ENCODE measurements at regions not wholly inside any gene's neighbourhood (a gene's known extent, or its start where the extent isn't known, plus 50 kb on each side); places are given as distances from the start of the nearest gene placed in this dataset.

DNA sequence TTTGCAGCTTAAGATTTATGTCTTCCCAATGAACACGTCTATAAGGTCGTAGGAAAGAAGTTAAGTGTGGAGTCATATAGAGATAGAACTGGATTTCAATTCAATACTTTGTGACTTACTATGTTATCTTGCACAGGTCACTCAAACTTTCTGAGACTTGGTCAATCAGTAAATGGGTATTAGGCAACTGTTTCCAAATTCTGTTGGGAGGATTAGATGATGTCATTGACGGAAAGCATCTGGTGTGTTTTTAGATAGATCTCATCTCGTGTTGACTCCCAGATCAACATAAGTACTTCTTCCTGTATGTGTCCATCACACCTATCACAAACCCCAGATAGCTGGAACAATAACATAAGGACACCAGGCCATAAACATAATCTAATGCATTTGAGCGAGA lies 771.1 kb upstream of the FANCL start:
- no peak overlapping the region for H3K4me3 ChIP-seq
- H3K4me1 ChIP-seq, result no peaks in the 10 kb centered on the region
- H3K27me3 ChIP-seq, result no peaks in the 10 kb centered on the region
- intact Hi-C loops (cut with DNase I; ENCODE audit: low total_unique reads), result no loop called here
- no peaks in the 10 kb centered on the region for H3K36me3 ChIP-seq
- H3K9me3 ChIP-seq, result peaks cover 0 to 12% of the 10 kb centered on the region in 2 donors
- TF ChIP-seq POLR2AphosphoS5 (IDR thresholded peaks at IDR 0.05), result no peak
- TF ChIP-seq, protein P1, sequence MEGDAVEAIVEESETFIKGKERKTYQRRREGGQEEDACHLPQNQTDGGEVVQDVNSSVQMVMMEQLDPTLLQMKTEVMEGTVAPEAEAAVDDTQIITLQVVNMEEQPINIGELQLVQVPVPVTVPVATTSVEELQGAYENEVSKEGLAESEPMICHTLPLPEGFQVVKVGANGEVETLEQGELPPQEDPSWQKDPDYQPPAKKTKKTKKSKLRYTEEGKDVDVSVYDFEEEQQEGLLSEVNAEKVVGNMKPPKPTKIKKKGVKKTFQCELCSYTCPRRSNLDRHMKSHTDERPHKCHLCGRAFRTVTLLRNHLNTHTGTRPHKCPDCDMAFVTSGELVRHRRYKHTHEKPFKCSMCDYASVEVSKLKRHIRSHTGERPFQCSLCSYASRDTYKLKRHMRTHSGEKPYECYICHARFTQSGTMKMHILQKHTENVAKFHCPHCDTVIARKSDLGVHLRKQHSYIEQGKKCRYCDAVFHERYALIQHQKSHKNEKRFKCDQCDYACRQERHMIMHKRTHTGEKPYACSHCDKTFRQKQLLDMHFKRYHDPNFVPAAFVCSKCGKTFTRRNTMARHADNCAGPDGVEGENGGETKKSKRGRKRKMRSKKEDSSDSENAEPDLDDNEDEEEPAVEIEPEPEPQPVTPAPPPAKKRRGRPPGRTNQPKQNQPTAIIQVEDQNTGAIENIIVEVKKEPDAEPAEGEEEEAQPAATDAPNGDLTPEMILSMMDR (IDR thresholded peaks at IDR 0.05), result no peak
- no peak for TF ChIP-seq POLR2A (IDR thresholded peaks at IDR 0.05)
- no peak for DNase-seq (ENCODE audit: low spot score in 2 of 2)
- H3K27ac ChIP-seq, result no peak overlapping the region

DNA sequence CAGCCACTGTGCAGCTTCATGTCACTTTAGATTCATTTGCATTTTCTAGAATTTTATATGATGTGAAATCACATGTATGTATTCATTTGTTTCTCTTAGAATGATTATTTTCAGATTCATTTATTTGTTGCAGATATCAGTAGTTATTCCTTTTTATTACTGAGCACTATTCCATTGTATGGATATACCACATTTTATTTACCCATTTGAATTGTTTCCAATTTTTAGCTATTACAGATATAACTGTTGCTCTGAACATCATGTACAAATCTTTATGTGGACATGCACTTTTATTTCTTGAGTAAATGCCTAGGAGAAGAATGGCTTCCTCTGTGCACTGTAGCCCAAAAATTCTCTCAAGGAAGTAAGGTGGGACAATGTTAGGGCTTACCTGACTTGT lies 767.8 kb upstream of the FANCL start:
- Histone ChIP-seq H3K27ac (no peak overlapping the region), H3K9me3 (peaks cover 0 to 7% of the 10 kb centered on the region in 2 donors), H3K36me3 (no peaks in the 10 kb centered on the region), H3K27me3 (no peaks in the 10 kb centered on the region), H3K4me1 (no peaks in the 10 kb centered on the region), H3K4me3 (no peak overlapping the region)
- intact Hi-C loops (cut with DNase I; ENCODE audit: low total_unique reads), result no loop called here
- DNase-seq (ENCODE audit: low spot score in 2 of 2), result no peak
- TF ChIP-seq POLR2A (IDR thresholded peaks at IDR 0.05) (no peak), POLR2AphosphoS5 (IDR thresholded peaks at IDR 0.05) (no peak)
- TF ChIP-seq, protein P1 (IDR thresholded peaks at IDR 0.05), result no peak

DNA sequence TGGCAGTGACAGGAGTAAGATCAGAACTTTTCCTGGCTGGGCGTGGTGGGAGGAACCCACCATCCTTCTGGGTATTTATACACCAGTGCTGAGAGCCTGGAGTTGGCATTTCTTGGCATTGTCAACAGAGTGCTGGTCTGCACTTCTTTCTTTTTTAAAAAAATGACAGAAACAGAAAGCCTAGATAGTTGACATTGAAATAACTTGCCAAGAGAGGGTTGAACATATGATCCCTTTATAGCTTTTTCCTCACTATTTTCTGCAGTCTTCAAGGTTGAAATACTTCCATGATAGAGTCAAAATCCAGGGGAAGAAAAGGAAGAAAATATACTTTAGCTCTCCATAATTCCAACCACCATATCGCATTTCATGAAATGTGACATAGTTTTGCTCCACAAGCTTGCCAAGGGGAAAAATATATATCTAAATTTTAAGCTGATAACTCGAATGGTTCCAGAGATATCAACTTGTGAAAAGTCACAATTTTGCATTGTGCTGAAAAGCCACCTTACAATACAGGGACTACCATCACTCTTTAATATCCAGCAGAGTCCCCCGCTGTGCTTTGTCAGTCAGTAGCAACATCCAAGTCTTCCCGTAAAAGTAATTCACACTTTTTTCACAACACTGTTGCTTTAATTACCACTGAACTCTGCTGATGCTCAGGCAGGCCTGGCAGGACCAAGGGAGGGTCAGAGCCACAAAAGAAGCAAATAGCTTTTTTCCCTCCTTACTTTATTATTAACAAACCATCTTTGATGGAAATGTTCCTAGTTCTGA lies 764.9 kb upstream of the FANCL start:
- H3K36me3 ChIP-seq, result no peaks in the 10 kb centered on the region
- no peak for DNase-seq (ENCODE audit: low spot score in 2 of 2)
- no peaks in the 10 kb centered on the region for H3K4me1 ChIP-seq
- peaks cover 0 to 7% of the 10 kb centered on the region in 2 donors for H3K9me3 ChIP-seq
- TF ChIP-seq POLR2AphosphoS5 (IDR thresholded peaks at IDR 0.05) (no peak), POLR2A (IDR thresholded peaks at IDR 0.05) (no peak)
- TF ChIP-seq, protein P1 (IDR thresholded peaks at IDR 0.05), result no peak
- no peak overlapping the region for H3K27ac ChIP-seq
- H3K4me3 ChIP-seq, result no peak overlapping the region
- H3K27me3 ChIP-seq, result no peaks in the 10 kb centered on the region
- intact Hi-C loops (cut with DNase I; ENCODE audit: low total_unique reads), result no loop called here

DNA sequence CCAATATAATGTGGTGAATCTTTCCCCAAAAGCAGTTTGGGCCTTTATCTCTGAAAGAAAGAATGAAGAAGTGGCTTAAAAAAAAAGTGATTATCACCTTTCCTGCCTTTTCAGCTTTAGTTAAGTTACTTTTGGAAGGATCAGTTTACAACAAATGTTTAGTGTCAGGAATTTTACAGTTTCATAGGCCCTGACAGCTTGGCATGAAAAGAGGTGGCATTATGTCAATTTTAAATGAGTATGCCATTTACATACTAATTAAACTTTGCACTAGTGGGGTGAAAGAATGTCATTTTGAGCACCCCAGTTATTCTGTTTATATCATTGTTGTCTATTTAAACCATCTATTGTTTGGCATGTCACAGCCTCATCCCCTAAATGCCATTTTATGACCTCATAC lies 763.5 kb upstream of the FANCL start:
- no peaks in the 10 kb centered on the region for H3K27me3 ChIP-seq
- intact Hi-C loops (cut with DNase I; ENCODE audit: low total_unique reads), result no loop called here
- H3K9me3 ChIP-seq, result peaks cover 0 to 7% of the 10 kb centered on the region in 2 donors
- H3K27ac ChIP-seq, result no peak overlapping the region
- TF ChIP-seq POLR2AphosphoS5 (IDR thresholded peaks at IDR 0.05), result no peak
- TF ChIP-seq, protein P1 (IDR thresholded peaks at IDR 0.05), result no peak
- TF ChIP-seq POLR2A (IDR thresholded peaks at IDR 0.05), result no peak
- no peaks in the 10 kb centered on the region for H3K36me3 ChIP-seq
- H3K4me3 ChIP-seq, result no peak overlapping the region
- no peaks in the 10 kb centered on the region for H3K4me1 ChIP-seq
- DNase-seq (ENCODE audit: low spot score in 2 of 2), result no peak

DNA sequence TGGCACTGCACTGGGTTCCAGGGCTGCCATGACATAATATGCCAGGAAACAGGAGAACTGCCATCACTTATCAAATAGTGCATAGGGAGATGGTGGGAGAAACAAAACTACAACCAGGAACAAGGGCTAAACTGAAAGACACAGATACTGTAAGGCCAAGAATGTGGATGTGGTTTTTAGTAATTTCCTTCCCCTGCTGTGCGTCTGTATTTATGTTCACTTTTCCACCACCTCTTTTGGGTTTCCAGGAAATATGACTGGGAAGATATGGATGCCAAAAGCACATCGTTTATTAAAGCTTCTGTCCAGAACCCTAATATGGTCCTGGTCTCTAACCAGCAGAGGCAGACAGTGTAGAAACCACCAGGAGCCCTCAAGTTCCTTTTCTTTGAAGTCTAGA lies 759.7 kb upstream of the FANCL start:
- TF ChIP-seq POLR2AphosphoS5 (IDR thresholded peaks at IDR 0.05), result no peak
- TF ChIP-seq POLR2A (IDR thresholded peaks at IDR 0.05), result no peak
- TF ChIP-seq, protein P1 (IDR thresholded peaks at IDR 0.05), result no peak
- Histone ChIP-seq H3K4me3 (no peak overlapping the region), H3K9me3 (no peaks in the 10 kb centered on the region), H3K27me3 (no peaks in the 10 kb centered on the region), H3K4me1 (no peaks in the 10 kb centered on the region), H3K36me3 (no peaks in the 10 kb centered on the region), H3K27ac (no peak overlapping the region)
- no peak for DNase-seq (ENCODE audit: low spot score in 2 of 2)
- intact Hi-C loops (cut with DNase I; ENCODE audit: low total_unique reads), result no loop called here
